ENCODE measurements at regions not wholly inside any gene's neighbourhood (a gene's known extent, or its start where the extent isn't known, plus 50 kb on each side); places are given as distances from the start of the nearest gene placed in this dataset.
"Not testable (repeated sequence)": the region's sequence is repeated elsewhere in the genome, so short reads cannot be mapped to it uniquely, and the experiment has no call there.

GRCh38 chr1:30374400-30375070 lies 348.9 kb downstream of the MATN1 start:
- no peak for FAIRE-seq
- no peak for DNase-seq (ENCODE audit: low spot score in 2 of 2)

GRCh38 chr1:30373471-30374399 lies 349.6 kb downstream of the MATN1 start:
- DNase-seq (ENCODE audit: low spot score in 2 of 2): no peak
- no peak for FAIRE-seq

GRCh38 chr1:30372792-30373433 lies 350.5 kb downstream of the MATN1 start:
- DNase-seq (ENCODE audit: low spot score in 2 of 2) (no peak), FAIRE-seq (no peak)

GRCh38 chr1:30371888-30372791 lies 351.2 kb downstream of the MATN1 start:
- DNase-seq (ENCODE audit: low spot score in 2 of 2) (no peak), FAIRE-seq (no peak)

- DNase-seq (ENCODE audit: low spot score in 2 of 2) (no peak), FAIRE-seq (no peak)
Observed at GRCh38 chr1:30371179-30371788, 352.1 kb downstream of the MATN1 start.

GRCh38 chr1:30368651-30369240 lies 354.6 kb downstream of the MATN1 start:
- DNase-seq (ENCODE audit: low spot score in 2 of 2) (no peak), FAIRE-seq (no peak)

- DNase-seq (ENCODE audit: low spot score in 2 of 2): no peak
- no peak for FAIRE-seq
Observed at GRCh38 chr1:30366911-30367310, 356.5 kb downstream of the MATN1 start.

- FAIRE-seq: peak; percentile 76
- DNase-seq (ENCODE audit: low spot score in 2 of 2): no peak
Observed at GRCh38 chr1:30366199-30366598, 357.2 kb downstream of the MATN1 start.

GRCh38 chr1:30365596-30365995 lies 357.8 kb downstream of the MATN1 start:
- FAIRE-seq (no peak), DNase-seq (ENCODE audit: low spot score in 2 of 2) (no peak)

- no peak for FAIRE-seq
- DNase-seq (ENCODE audit: low spot score in 2 of 2): no peak
Observed at GRCh38 chr1:30363031-30363430, 360.4 kb downstream of the MATN1 start.

GRCh38 chr1:30362603-30362990 lies 360.8 kb downstream of the MATN1 start:
- DNase-seq (ENCODE audit: low spot score in 2 of 2): no peak
- no peak for FAIRE-seq

GRCh38 chr1:30361890-30362602 lies 361.3 kb downstream of the MATN1 start:
- DNase-seq (ENCODE audit: low spot score in 2 of 2); FAIRE-seq: not testable (repeated sequence)

- no peak for FAIRE-seq
- DNase-seq (ENCODE audit: low spot score in 2 of 2): no peak
Observed at GRCh38 chr1:30360753-30361152, 362.6 kb downstream of the MATN1 start.

GRCh38 chr1:30360281-30360680 lies 363.1 kb downstream of the MATN1 start:
- DNase-seq (ENCODE audit: low spot score in 2 of 2) (no peak), FAIRE-seq (no peak)

- DNase-seq (ENCODE audit: low spot score in 2 of 2) (no peak), FAIRE-seq (no peak)
Observed at GRCh38 chr1:30359539-30360220, 363.7 kb downstream of the MATN1 start.

GRCh38 chr1:30358500-30358899 lies 364.9 kb downstream of the MATN1 start:
- DNase-seq (ENCODE audit: low spot score in 2 of 2): no peak
- no peak for FAIRE-seq

- FAIRE-seq: no peak
- DNase-seq (ENCODE audit: low spot score in 2 of 2): no peak
Observed at GRCh38 chr1:30356839-30357238, 366.5 kb downstream of the MATN1 start.

- DNase-seq (ENCODE audit: low spot score in 2 of 2) (no peak), FAIRE-seq (no peak)
Observed at GRCh38 chr1:30354410-30354809, 369.0 kb downstream of the MATN1 start.

Data from frontal cortex (tissue), 3 donors.